ENCODE measurements at regions not wholly inside any gene's neighbourhood (a gene's known extent, or its start where the extent isn't known, plus 50 kb on each side); places are given as distances from the start of the nearest gene placed in this dataset.

- no peak for DNase-seq
These were observed 303.3 kb downstream of the IRF8 start for GRCh38 chr16:86202267-86202666.

- no peak for DNase-seq
These were observed 303.9 kb downstream of the IRF8 start for GRCh38 chr16:86202760-86203426.

- no peak for DNase-seq
These were observed 304.8 kb downstream of the IRF8 start for GRCh38 chr16:86203557-86204275.

DNA sequence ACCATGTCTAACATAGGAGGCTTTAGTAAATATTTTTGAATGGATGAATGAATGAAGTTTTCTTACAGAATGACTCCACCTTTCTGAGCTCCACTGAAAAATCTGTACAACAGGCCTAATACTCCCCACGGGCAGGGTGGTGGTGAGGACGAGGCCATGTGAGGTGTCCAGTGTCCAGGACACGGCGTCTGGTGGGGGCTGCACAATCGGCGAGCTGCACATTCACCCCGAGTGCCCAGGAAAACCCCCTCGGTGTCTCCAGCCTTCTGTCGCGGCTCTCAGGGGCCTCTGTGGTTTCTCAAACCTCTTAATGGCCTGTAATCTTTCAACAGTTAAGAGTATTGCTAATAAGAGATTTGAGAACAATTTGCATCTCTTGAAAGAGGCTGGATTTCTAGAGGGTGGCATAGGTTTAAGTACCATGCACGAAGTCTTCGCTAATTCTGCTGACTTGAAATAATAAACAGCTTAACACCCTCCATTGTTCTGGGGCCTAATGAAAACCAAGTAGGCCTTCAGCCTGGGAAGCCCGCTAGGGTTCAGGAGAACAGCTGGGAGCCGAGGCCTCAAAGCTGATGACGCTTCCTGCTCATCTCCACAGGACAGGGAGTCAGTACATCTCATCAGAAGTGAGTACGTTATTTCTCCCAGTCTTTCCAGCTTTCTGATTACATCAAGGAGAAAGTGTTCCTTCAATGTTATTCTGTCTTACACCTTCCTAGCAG is 304.6 kb upstream of the FOXF1 start:
- no peak for DNase-seq

DNA sequence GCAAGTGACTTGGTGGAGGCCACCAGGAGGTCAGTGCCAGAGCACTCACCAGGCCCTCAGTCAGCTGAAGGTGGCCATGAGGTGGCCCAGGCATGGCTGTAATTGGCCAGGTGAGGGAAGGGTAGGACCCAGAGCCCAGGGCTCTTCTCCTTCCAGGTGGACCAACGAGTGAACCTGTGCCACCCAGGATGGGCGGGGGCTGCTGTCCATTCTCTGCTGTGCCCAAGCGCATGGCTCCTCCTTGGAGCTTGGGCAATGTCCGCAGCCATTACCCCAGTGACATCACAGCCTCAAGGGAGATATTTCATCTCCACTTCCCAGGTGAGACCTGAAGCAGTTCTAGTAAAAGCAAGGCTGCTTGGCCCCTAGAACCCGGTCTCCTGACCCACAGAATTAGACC is 303.0 kb upstream of the FOXF1 start:
- DNase-seq: no peak

DNA sequence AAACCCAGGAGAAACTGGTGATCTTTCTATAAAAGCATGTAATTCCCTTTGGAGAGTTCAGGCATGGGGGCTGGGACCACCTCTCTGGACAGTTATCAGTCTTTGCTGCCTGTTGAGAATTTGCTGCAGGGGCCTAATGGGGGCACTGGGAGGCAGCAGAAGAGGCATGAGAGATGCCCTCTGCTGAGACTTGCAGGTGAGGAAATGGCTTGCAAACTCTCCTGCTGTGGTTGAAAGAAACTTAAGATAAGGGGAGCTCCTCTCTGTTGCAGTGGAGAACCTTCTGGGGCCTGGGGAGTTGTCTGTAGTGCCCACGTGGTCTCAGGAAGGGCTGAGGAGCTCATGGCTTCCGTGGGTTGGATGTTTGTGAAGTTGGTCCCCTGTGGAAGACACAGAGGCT is 301.1 kb upstream of the FOXF1 start:
- no peak for DNase-seq

DNA sequence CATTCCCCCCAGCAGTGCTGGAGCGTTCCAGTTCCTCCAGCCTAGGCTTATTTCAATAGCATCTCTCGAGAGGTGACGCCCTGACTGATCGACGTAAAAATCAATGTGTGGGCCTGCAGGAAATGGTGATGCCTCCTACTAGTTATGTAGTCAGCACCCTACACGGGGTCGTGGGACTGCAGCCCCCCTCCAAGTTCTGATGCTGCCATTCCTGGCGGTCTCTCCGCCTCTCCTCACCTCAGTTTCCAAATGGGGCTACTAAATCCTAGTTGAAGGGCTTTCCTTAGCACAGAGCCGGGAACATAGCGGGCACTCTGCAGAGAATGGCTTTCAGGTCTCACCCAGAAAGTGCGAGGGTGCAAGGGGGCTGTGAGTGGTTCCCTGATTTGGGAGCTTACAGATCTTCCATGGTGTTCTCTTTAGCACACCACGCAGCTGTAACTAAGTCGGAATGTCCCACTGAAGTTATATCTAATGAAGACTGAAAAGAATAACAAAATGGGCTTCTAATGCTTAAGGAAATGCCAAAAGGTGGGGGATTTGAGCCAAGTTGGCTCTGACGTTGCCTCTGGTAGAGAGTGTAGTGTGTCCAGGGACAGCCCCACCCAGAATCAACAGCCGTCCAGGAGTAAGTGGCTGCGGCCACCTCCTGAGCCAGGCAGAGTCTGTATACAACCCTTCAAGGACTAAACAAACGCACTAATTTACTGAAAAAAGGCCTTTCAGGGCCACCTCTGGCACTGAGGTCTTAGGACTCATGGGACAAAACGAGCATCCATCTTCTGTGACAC is 299.7 kb upstream of the FOXF1 start:
- no peak for DNase-seq

DNA sequence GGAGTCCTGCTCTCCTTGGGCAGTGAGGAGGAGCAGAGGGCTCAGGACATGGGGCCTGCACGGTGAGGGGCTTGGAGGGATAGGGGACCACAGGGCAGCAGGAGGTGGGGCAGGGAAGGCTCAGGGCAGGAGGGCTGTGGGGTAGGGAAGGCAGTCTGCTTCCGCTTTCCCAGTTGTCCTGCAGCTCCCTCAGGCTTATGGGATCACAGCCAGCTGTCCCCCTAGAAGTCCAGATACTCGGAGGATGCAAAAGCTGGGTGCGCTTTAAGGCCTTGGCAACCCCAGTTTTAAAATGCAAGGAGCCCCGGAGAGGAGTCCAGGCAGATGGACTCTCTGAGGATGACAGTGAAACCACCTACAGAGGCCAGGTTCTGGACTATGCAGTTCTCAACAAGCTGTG is 299.1 kb upstream of the FOXF1 start:
- DNase-seq: no peak

- no peak for DNase-seq
These were observed 298.5 kb upstream of the FOXF1 start for GRCh38 chr16:86211800-86212199.

DNA sequence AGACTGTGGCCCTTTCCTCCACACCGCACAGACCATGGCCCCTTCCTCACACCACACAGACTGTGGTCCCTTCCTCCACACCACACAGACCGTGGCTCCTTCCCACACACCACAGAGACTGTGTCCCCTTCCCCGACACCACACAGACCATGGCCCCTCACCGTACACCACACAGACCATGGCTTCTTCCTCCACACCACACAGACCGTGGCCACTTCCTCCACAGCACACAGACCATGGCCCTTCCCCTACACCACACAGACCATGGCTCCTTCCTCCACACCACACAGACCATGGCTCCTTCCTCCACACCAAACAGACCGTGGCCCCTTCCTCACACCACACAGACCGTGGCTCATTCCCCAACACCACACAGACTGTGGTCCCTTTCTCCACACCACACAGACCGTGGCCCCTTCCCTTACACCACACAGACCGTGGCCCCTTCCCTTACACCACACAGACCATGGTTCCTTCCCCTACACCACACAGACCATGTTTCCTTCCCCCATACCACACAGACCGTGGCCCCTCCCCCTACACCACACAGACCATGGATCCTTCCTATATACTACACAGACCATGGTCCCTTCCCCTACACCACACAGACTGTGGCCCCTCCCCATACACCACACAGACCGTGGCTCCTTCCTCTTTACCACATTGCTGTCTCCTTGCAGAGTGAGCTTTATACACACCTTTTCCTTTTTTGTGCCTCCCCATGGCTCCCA is 297.5 kb upstream of the FOXF1 start:
- no peak for DNase-seq

DNA sequence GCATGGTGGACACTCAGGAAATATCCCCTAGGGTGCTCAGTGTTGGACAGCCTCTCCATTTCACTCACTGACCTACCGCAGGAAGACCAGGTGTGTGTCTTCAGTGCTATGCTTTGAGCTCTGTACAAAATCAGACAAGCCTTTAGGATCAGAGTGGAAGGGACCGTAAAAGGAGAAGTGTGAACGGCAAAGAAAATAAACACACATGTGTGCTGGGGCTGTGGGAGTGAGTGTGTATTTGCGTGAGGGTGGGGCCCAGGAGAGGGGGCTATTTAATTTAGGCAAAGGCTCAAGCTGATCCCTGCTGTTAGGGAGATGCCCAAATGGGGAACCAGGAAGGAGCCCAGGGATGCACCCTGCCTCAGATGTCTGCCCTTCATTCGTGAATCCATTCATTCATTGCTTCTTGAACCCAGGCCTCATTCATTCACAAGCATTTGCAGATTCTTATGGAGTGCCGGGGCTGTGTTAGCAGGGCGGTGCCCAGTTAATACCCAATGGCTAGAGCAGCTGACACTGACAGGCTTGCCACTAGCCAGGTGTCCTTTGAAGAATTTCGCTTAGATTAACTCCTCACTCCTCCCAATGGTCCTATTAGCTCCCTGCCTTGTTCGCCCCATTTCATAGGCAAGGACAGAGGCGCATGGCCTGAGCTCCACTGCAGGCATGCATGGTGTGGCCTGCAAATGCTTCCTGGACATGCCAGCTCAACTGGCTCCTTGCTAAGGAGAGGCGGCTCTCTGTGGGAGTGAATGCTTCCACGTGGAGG is 296.7 kb upstream of the FOXF1 start:
- DNase-seq: no peak

DNA sequence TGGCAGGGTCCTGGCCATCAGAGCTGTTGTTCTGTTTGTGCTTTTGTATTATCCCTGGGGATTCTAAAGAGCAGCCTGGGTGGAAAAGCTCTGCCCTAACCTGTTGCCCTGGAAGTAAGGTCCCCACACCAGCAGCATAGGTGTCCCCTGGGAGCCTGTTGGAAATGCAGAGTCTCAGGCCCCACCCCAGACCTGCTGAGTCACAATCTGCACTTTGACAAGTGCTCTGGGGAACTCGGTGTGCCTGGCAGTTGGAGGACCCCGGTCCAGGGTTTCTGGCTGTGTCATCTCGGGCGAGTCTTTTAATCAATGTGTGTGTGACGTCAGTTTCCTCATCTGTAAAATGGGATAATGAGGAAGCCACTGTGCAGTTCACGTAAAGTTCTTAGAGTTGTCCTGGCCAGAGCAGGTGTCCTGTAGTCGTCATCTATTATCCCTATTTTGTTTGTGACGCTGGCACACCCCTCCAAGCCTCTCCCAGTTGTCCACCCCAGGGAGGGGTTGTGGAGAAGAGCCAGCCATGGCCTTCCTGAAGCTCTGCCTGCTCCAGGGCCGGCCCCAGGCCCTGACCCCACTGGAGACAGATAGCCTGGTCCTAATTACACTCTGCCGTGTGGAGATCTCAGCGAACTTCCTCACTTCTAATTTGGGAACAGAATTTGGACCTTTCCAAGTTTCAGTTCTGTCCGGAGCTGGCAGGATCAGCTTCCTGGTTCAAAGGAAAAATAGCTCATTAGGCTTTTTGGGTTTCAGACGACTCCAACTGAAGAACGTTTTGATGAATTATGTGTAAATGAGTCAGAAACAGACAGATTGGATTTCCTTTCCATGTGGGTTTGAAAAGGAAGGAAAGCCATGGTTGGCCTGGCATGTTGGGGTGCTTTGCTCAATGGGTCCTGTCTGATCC is 295.7 kb upstream of the FOXF1 start:
- DNase-seq: no peak

GRCh38 chr16:86215233-86215978 is 294.9 kb upstream of the FOXF1 start:
- DNase-seq: no peak

DNA sequence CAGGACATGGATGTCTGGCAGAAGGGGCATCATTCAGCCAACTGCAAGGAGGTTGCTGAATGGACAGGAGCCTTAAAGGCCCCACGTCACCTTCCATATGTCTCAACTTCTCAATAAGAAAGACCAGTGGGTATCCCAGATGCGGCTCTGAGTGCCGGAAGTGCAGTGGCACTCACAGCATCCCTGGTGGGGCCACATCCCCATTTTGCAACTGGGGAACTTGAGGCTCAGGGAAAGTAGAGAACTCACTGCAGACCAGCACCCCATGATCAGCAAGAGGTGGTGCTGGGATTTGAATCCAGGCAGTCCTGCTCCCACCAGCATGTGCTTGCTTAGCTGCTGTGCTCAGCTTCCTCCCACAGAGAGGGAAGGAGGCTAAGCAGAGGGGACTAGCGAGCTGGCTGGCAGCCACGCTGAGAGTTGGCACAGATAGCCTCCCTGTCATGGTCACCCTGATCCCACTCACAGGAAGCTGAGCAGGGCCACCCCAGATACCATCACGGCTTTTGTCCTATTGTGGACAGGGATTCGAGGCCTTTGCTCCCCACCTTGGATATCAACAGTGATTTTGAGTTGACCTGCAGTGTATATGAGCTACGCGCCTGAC is 294.2 kb upstream of the FOXF1 start:
- no peak for DNase-seq

DNA sequence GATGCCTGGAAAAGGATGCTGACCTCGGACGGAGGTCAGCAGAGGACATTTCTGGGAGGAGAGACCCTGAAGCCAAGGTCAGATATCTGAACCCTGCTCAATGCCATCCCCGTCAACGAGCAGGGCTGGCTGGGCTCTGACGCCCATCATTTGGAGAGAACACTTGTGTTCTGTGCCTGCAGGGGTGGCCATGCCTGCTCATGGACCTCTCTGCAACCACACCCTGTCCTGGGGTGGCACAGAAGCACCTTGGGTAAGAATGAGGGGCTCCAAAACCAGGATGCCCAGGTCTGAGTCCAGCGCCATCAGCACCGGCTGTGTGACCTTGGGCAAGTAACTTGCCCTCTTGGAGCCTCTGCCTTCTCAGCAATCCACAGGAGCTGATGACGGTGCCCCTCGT is 293.7 kb upstream of the FOXF1 start:
- no peak for DNase-seq

- DNase-seq: no peak
These were observed 293.1 kb upstream of the FOXF1 start for GRCh38 chr16:86217001-86217890.

DNA sequence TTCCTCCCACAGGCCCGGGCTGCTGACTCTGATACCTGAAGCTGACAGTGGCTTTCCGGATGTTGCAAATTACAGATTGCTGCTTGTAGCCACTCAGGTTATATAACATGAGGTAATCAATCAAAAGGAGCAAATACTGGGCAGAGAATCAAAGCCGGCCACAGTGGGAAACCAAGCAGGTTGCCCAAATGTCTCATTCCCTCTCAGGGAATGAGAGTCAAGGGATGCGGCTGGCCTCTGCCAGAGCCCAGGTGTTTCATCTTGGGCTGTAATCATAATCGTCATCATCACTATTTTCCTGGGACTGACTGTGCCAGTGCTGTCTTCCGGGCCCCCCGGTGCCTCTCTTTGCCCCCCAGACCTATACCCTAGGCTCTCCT is 292.4 kb upstream of the FOXF1 start:
- no peak for DNase-seq

GRCh38 chr16:86218479-86219170 is 291.7 kb upstream of the FOXF1 start:
- DNase-seq: no peak
